Activated naive CD4-positive, alpha-beta T cell treated with anti-CD3 and anti-CD28 coated beads, Interleukin-2, amount 10 ng/mL, durations not matched to agents 7 days and 5 days (primary cell): ENCODE measurements at regions not wholly inside any gene's neighbourhood (a gene's known extent, or its start where the extent isn't known, plus 50 kb on each side); places are given as distances from the start of the nearest gene placed in this dataset.

Experiments used
- CTCF ChIA-PET: fragments of 350-600 bp; sonication (Branson Sonifier 250); formaldehyde crosslinking; loops from one replicate; lab custom pipeline; 2021; ENCODE audit warnings: antibody characterized with exemption; lab: Charles Lee
- DNase-seq: peaks from one replicate; pipeline ENCODE4 v3.0.0-alpha.2; 2020
- H3K27ac Mint-ChIP-seq: one replicate; pipeline ENCODE4 v1.8.0; 2021; ENCODE audit warnings: mild to moderate bottlenecking, moderate library complexity, mixed read lengths
- H3K27me3 Mint-ChIP-seq: one replicate; pipeline ENCODE4 v1.8.0; 2021; ENCODE audit warnings: mild to moderate bottlenecking, mixed read lengths
- H3K36me3 Mint-ChIP-seq: one replicate; pipeline ENCODE4 v1.8.0; 2021; ENCODE audit warnings: mixed read lengths
- H3K4me1 Mint-ChIP-seq: one replicate; pipeline ENCODE4 v1.8.0; 2021; ENCODE audit warnings: mixed read lengths
- H3K4me3 Mint-ChIP-seq: one replicate; pipeline ENCODE4 v1.8.0; 2021; ENCODE audit warnings: mild to moderate bottlenecking, moderate library complexity, mixed read lengths
- H3K9me3 Mint-ChIP-seq: one replicate; pipeline ENCODE4 v1.8.0; 2021; ENCODE audit warnings: mixed read lengths

DNA sequence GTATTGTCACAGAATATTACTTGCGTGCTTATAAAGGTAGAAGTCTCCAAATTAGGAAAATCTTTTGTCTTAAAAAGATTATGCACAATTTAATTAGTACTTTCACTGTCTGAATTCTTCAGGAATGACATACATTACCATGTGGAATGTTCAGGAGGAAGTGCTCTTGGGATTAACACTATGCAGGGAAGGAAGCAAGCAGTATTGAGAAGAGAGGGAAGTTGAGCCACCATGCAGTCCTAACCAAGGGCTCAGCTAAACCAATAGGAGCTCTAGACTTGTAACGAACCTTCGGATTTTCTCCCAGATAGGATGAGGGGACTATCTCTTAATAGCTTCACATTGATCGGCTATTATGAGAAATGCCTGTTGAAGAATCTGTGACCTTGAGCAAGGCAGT is 918.4 kb upstream of the MANEA start:
- Mint-ChIP-seq H3K4me3 (no peak overlapping the region), H3K27ac (no peak overlapping the region), H3K4me1 (no peaks in the 10 kb centered on the region), H3K27me3 (no peaks in the 10 kb centered on the region), H3K9me3 (peaks cover 9% of the 10 kb centered on the region), H3K36me3 (no peaks in the 10 kb centered on the region)
- no peak for DNase-seq
- CTCF ChIA-PET: no interaction called here

DNA sequence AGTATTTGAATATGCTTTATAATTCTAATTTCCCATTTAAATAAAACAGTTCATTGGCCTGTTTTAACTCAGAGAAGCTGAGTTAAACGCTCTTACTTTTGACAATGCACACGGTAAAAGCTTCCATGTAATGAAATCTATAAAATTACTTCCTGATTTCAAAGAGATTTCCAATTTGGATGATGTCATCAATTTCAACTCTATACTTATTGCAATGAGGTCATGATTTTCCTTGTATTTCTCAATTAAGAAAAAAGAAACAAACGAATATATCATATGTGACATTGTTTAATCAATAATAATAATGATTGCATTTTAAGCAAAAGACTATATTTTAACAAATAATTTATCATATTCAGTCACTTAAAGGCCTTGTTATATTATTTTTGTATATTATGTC is 926.1 kb upstream of the MANEA start:
- Mint-ChIP-seq H3K4me1 (no peaks in the 10 kb centered on the region), H3K27ac (no peak overlapping the region), H3K36me3 (no peaks in the 10 kb centered on the region), H3K4me3 (no peak overlapping the region), H3K27me3 (no peaks in the 10 kb centered on the region), H3K9me3 (peaks cover 4% of the 10 kb centered on the region)
- CTCF ChIA-PET: no interaction called here
- no peak for DNase-seq

DNA sequence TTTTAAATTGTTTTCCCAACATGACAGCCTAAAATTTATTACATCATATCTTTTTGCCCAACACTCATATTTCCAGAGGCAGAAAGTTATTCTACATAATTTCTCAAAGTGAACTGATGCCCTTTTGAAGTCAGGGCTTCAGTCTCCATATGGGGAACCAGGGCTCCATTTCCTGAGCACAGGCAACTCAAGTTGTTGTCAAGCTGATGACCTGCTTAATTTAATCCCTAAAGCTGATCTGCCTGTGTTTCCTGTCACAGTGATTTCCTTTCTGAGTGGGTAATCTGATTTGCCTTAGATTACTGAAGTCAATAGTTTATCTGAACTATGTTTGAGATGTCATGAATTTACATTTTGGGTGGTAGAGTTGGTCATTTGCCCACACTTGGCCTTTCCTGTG is 932.1 kb upstream of the MANEA start:
- DNase-seq: no peak
- Mint-ChIP-seq H3K27me3 (no peaks in the 10 kb centered on the region), H3K4me3 (no peak overlapping the region), H3K4me1 (no peaks in the 10 kb centered on the region), H3K36me3 (no peaks in the 10 kb centered on the region), H3K9me3 (no peaks in the 10 kb centered on the region), H3K27ac (no peak overlapping the region)
- CTCF ChIA-PET: no interaction called here

GRCh38 chr6:94639564-94639963 is 937.8 kb upstream of the MANEA start:
- no peaks in the 10 kb centered on the region for H3K9me3 Mint-ChIP-seq
- CTCF ChIA-PET: no interaction called here

DNA sequence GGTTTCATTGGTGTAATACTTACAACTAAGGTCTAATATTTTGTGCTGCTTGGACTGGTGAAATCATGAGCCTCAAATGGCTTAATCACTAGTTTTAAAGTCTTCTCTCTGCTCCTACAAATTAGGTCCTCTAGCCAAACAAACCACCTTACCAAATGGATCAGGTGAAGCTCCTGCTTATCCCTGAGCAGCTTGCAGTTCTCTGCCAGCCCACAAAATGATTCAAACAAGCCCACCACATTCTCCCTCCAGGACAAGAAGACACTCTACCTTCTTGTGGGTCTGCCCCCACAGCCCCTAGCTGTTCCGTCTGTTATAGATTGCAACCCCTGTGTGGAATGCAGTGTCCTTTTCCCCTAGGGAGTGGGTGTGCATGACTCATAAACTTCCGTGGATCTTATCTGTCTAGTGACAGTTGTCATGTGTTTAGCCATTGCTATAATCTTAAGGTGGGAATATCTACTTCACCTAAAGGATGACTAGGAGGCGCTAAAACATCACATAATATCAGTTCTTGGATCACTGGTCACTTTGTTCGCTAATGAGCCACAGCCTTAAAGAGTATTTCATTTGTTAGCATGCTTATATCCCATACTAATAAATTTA is 940.5 kb upstream of the MANEA start:
- no peak for DNase-seq
- Mint-ChIP-seq H3K4me1 (no peaks in the 10 kb centered on the region), H3K4me3 (no peak overlapping the region), H3K36me3 (no peaks in the 10 kb centered on the region), H3K9me3 (no peaks in the 10 kb centered on the region), H3K27me3 (no peaks in the 10 kb centered on the region), H3K27ac (no peak overlapping the region)
- CTCF ChIA-PET: no interaction called here

More at GRCh38 chr6:94639564-94639963, 937.8 kb upstream of the MANEA start:
- Mint-ChIP-seq H3K27ac (no peak overlapping the region), H3K4me3 (no peak overlapping the region), H3K27me3 (no peaks in the 10 kb centered on the region), H3K36me3 (no peaks in the 10 kb centered on the region), H3K4me1 (no peaks in the 10 kb centered on the region)
- DNase-seq: no peak

GRCh38 chr6:94623586-94623985 is 953.7 kb upstream of the MANEA start:
- Mint-ChIP-seq H3K4me3 (no peak overlapping the region), H3K4me1 (no peaks in the 10 kb centered on the region), H3K36me3 (no peaks in the 10 kb centered on the region), H3K27me3 (no peaks in the 10 kb centered on the region), H3K27ac (no peak overlapping the region), H3K9me3 (no peaks in the 10 kb centered on the region)
- CTCF ChIA-PET: no interaction called here
- no peak for DNase-seq

- H3K4me1 Mint-ChIP-seq: no peaks in the 10 kb centered on the region
- H3K9me3 Mint-ChIP-seq: no peaks in the 10 kb centered on the region
- no peaks in the 10 kb centered on the region for H3K36me3 Mint-ChIP-seq
- no peak overlapping the region for H3K4me3 Mint-ChIP-seq
- H3K27me3 Mint-ChIP-seq: no peaks in the 10 kb centered on the region
- H3K27ac Mint-ChIP-seq: no peak overlapping the region
- DNase-seq: no peak
- CTCF ChIA-PET: no interaction called here
Measured at GRCh38 chr6:94622783-94623182, 954.6 kb upstream of the MANEA start.

- Mint-ChIP-seq H3K9me3 (peaks cover 10% of the 10 kb centered on the region), H3K4me1 (no peaks in the 10 kb centered on the region), H3K4me3 (no peak overlapping the region), H3K36me3 (no peaks in the 10 kb centered on the region), H3K27ac (no peak overlapping the region), H3K27me3 (no peaks in the 10 kb centered on the region)
- DNase-seq: no peak
- CTCF ChIA-PET: no interaction called here
Measured at GRCh38 chr6:94600636-94601035, 976.7 kb upstream of the MANEA start.

- H3K9me3 Mint-ChIP-seq: peaks cover 4% of the 10 kb centered on the region
- H3K4me1 Mint-ChIP-seq: no peaks in the 10 kb centered on the region
- H3K27ac Mint-ChIP-seq: no peak overlapping the region
- CTCF ChIA-PET: no interaction called here
- H3K36me3 Mint-ChIP-seq: no peaks in the 10 kb centered on the region
- no peak for DNase-seq
- H3K27me3 Mint-ChIP-seq: no peaks in the 10 kb centered on the region
- no peak overlapping the region for H3K4me3 Mint-ChIP-seq
Measured at GRCh38 chr6:94597487-94597886, 979.8 kb upstream of the MANEA start.

- Mint-ChIP-seq H3K9me3 (peaks cover 5% of the 10 kb centered on the region), H3K36me3 (no peaks in the 10 kb centered on the region), H3K4me1 (no peaks in the 10 kb centered on the region), H3K4me3 (no peak overlapping the region), H3K27me3 (no peaks in the 10 kb centered on the region), H3K27ac (no peak overlapping the region)
- CTCF ChIA-PET: no interaction called here
- DNase-seq: no peak
Measured at GRCh38 chr6:94590416-94590815, 986.9 kb upstream of the MANEA start.

DNA sequence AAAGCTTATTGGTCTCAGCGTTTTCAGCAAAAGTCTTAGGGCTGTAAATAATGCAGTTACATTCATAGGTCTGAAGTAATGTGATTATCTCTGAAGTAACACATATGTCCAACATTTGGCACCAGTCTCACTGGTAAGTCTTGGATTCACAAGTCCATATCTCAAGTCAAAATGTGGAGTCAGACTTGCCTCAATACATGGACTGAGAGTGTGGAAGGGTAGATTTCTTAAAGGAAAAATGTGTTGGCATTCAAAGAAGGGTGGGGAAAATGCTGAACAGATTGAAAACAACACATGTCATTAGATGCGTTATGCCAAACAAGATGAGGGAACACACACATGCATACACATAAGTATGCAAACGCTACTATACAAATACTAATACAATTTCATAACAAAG is 989.0 kb upstream of the MANEA start:
- Mint-ChIP-seq H3K4me1 (no peaks in the 10 kb centered on the region), H3K9me3 (peaks cover 3% of the 10 kb centered on the region), H3K36me3 (no peaks in the 10 kb centered on the region), H3K4me3 (no peak overlapping the region), H3K27ac (no peak overlapping the region), H3K27me3 (no peaks in the 10 kb centered on the region)
- CTCF ChIA-PET: no interaction called here
- no peak for DNase-seq

DNA sequence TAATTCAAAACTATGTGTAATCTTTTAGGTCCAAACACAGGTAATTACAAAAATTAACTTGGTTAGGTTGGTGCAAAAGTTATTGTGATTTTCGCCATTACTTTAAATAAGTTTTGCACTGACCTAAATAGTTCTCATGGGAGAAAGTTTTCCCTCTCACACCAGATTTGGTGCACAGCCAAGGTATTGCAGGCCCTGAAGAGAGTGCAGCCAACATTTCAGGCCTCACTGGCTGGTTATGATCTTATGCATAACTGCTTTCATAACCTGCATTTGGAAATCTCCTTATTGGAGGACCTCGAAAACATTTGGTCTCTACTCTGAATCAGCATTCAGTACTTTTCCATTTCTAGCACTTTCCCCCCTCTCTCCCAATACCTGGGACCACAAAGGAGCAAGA is 993.1 kb upstream of the MANEA start:
- CTCF ChIA-PET: no interaction called here
- H3K27ac Mint-ChIP-seq: no peak overlapping the region
- DNase-seq: no peak
- H3K36me3 Mint-ChIP-seq: no peaks in the 10 kb centered on the region
- no peak overlapping the region for H3K4me3 Mint-ChIP-seq
- no peaks in the 10 kb centered on the region for H3K4me1 Mint-ChIP-seq
- H3K9me3 Mint-ChIP-seq: peaks cover 3% of the 10 kb centered on the region
- no peaks in the 10 kb centered on the region for H3K27me3 Mint-ChIP-seq

- no peaks in the 10 kb centered on the region for H3K4me1 Mint-ChIP-seq
- CTCF ChIA-PET: no interaction called here
- no peaks in the 10 kb centered on the region for H3K36me3 Mint-ChIP-seq
Measured at GRCh38 chr6:94570581-94570980, 1006.8 kb upstream of the MANEA start.

DNA sequence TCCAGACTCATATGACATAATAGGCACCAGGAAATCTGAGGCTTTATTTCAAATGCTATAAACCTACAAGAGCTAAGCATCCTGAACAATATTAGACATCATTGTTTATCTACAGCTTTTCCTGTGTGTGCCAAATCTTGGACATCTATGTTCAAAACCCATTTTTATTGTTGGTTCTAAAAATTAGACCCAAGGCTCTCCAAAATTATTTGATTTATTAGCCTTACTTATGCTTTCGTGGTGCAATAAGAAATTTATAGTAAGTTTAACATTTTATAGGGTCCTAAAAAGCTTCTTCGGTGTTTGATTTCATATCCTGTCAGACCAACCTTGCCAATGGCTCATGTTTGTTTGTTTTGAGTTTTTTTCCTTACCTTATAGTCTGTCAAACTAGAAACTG is 1014.5 kb upstream of the MANEA start:
- no peaks in the 10 kb centered on the region for H3K4me1 Mint-ChIP-seq
- no peak for DNase-seq
- no peak overlapping the region for H3K4me3 Mint-ChIP-seq
- no peaks in the 10 kb centered on the region for H3K27me3 Mint-ChIP-seq
- H3K9me3 Mint-ChIP-seq: peaks cover 19% of the 10 kb centered on the region
- no peaks in the 10 kb centered on the region for H3K36me3 Mint-ChIP-seq
- H3K27ac Mint-ChIP-seq: no peak overlapping the region
- CTCF ChIA-PET: no interaction called here

More at GRCh38 chr6:94570581-94570980, 1006.8 kb upstream of the MANEA start:
- Mint-ChIP-seq H3K27me3 (no peaks in the 10 kb centered on the region), H3K9me3 (no peaks in the 10 kb centered on the region), H3K4me3 (no peak overlapping the region), H3K27ac (no peak overlapping the region)
- DNase-seq: no peak

GRCh38 chr6:94559829-94560537 is 1017.4 kb upstream of the MANEA start:
- Mint-ChIP-seq H3K27me3 (no peaks in the 10 kb centered on the region), H3K4me3 (no peak overlapping the region), H3K9me3 (peaks cover 27% of the 10 kb centered on the region), H3K4me1 (no peaks in the 10 kb centered on the region), H3K27ac (no peak overlapping the region), H3K36me3 (no peaks in the 10 kb centered on the region)
- CTCF ChIA-PET: no interaction called here
- DNase-seq: no peak
